AG04449 (cell line): ENCODE measurements at regions not wholly inside any gene's neighbourhood (a gene's known extent, or its start where the extent isn't known, plus 50 kb on each side); places are given as distances from the start of the nearest gene placed in this dataset.

ENCODE experiments used
- CTCF ChIA-PET: fragments of 350-600 bp; formaldehyde crosslinking; extraction: SDS; loops from one replicate; lab custom pipeline; 2021; ENCODE audit warnings: antibody characterized with exemption; lab: Yijun Ruan, JAX
- POLR2A ChIA-PET: fragments of 400-600, 350-600 bp; formaldehyde crosslinking; extraction: SDS; loops from one replicate; lab custom pipeline; 2020; ENCODE audit warnings: antibody characterized with exemption, inconsistent platforms; lab: Yijun Ruan, JAX
- DNase-seq: peaks from one replicate; pipeline ENCODE4 v3.0.0-alpha.2; 2010; ENCODE audit warnings: low read depth, low spot score
- H3K4me3 ChIP-seq: 2 replicates; pipeline ENCODE4 v1.5.1; 2011; ENCODE audit warnings: low read depth, mild to moderate bottlenecking, control low read depth, low read length
- TF ChIP-seq, protein P1 (sequence below): IDR thresholded peaks from one replicate; pipeline ENCODE4 v1.5.1; 2011; ENCODE audit warnings: mild to moderate bottlenecking, moderate library complexity, low read length, control low read depth, inconsistent platforms; ENCODE audit not compliant: insufficient read depth; ENCODE audit errors: missing control alignments

GRCh38 chr3:5305684-5305989, 118.1 kb downstream of the EDEM1 start:
- no peak overlapping the region for H3K4me3 ChIP-seq
- TF ChIP-seq, protein P1, sequence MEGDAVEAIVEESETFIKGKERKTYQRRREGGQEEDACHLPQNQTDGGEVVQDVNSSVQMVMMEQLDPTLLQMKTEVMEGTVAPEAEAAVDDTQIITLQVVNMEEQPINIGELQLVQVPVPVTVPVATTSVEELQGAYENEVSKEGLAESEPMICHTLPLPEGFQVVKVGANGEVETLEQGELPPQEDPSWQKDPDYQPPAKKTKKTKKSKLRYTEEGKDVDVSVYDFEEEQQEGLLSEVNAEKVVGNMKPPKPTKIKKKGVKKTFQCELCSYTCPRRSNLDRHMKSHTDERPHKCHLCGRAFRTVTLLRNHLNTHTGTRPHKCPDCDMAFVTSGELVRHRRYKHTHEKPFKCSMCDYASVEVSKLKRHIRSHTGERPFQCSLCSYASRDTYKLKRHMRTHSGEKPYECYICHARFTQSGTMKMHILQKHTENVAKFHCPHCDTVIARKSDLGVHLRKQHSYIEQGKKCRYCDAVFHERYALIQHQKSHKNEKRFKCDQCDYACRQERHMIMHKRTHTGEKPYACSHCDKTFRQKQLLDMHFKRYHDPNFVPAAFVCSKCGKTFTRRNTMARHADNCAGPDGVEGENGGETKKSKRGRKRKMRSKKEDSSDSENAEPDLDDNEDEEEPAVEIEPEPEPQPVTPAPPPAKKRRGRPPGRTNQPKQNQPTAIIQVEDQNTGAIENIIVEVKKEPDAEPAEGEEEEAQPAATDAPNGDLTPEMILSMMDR: no peak
- ChIA-PET POLR2A (no interaction called here), CTCF (interaction anchor here (0.9 to 1.8 kb wide), 5 partner anchors 9 to 87 kb away, joined by 3 to 7 read pairs (median 4); no protein-coding TSS in a partner anchor)
- no peak for DNase-seq

- ChIA-PET CTCF (no interaction called here), POLR2A (interaction anchor here (0.6 kb wide), 1 partner anchor 447 kb away, joined by 3 read pairs; no protein-coding TSS in a partner anchor)
- DNase-seq: no peak
- H3K4me3 ChIP-seq: no peak overlapping the region
- TF ChIP-seq, protein P1: no peak
Measured at GRCh38 chr3:5309171-5309570, 121.7 kb downstream of the EDEM1 start.

GRCh38 chr3:5309602-5310001, 122.1 kb downstream of the EDEM1 start:
- CTCF ChIA-PET: no interaction called here
- POLR2A ChIA-PET: interaction anchor here (0.6 kb wide), 1 partner anchor 446 kb away, joined by 3 read pairs; no protein-coding TSS in a partner anchor

GRCh38 chr3:5310509-5310908, 123.0 kb downstream of the EDEM1 start:
- no peak overlapping the region for H3K4me3 ChIP-seq
- CTCF ChIA-PET: no interaction called here
- DNase-seq: no peak
- TF ChIP-seq, protein P1: no peak
- POLR2A ChIA-PET: no interaction called here

More at GRCh38 chr3:5309602-5310001, 122.1 kb downstream of the EDEM1 start:
- TF ChIP-seq, protein P1: no peak
- H3K4me3 ChIP-seq: no peak overlapping the region
- DNase-seq: no peak

DNA sequence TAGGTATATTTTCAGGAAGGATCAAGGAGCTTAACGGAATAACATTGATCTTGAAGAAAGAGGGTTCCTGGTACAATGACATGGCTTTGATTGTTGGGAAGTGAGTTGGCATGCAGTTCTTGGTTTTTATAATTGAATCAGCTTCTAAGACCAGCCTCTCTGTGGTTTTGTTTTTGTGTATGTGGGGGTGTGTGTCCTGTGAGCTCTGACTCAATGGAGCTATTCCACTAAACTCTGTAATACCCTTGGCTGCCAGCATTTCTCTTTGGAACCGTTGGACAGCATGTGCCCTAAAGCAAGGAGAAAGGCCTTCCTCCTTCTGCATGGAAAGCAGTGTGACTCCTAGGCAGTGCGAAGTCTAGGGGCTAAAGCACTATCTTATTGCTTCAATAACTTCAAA, 124.8 kb downstream of the EDEM1 start:
- TF ChIP-seq, protein P1: no peak
- CTCF ChIA-PET: interaction anchor here (1.3 kb wide), 1 partner anchor 10 kb away, joined by 3 read pairs; no protein-coding TSS in a partner anchor
- POLR2A ChIA-PET: no interaction called here
- DNase-seq: no peak
- no peak overlapping the region for H3K4me3 ChIP-seq

GRCh38 chr3:5314897-5315296, 127.4 kb downstream of the EDEM1 start:
- TF ChIP-seq, protein P1: no peak
- ChIA-PET CTCF (no interaction called here), POLR2A (no interaction called here)
- no peak overlapping the region for H3K4me3 ChIP-seq
- DNase-seq: no peak
